Stimulated activated CD8-positive, alpha-beta memory T cell treated with anti-CD3 and anti-CD28 coated beads, Interleukin-7, amount 100 ng/mL, for 4 hours (primary cell): ENCODE measurements at regions not wholly inside any gene's neighbourhood (a gene's known extent, or its start where the extent isn't known, plus 50 kb on each side); places are given as distances from the start of the nearest gene placed in this dataset.

Experiments used
- DNase-seq, 2 donors: peaks; one replicate each; pipeline ENCODE4 v3.0.0-alpha.2; 2020; ENCODE audit warnings: low read depth in 2 of 2

- no peak for DNase-seq
Observed at GRCh38 chr7:51685794-51686193, 369.2 kb upstream of the COBL start.

- no peak for DNase-seq
Observed at GRCh38 chr7:51680594-51681399, 364.2 kb upstream of the COBL start.

GRCh38 chr7:51679358-51679757 is 362.7 kb upstream of the COBL start:
- DNase-seq, result no peak

- no peak for DNase-seq
Observed at GRCh38 chr7:51666751-51667150, 350.1 kb upstream of the COBL start.

GRCh38 chr7:51666266-51666665 is 349.7 kb upstream of the COBL start:
- DNase-seq, result no peak

GRCh38 chr7:51665045-51665780 is 348.6 kb upstream of the COBL start:
- no peak for DNase-seq

- no peak for DNase-seq
Observed at GRCh38 chr7:51660516-51660915, 343.9 kb upstream of the COBL start.

GRCh38 chr7:51658684-51659083 is 342.1 kb upstream of the COBL start:
- DNase-seq, result no peak

- no peak for DNase-seq
Observed at GRCh38 chr7:51647931-51648351, 331.3 kb upstream of the COBL start.

- no peak for DNase-seq
Observed at GRCh38 chr7:51647486-51647885, 330.9 kb upstream of the COBL start.

GRCh38 chr7:51645702-51646298 is 329.2 kb upstream of the COBL start:
- DNase-seq, result no peak

- DNase-seq, result no peak
Observed at GRCh38 chr7:51645255-51645654, 328.6 kb upstream of the COBL start.

GRCh38 chr7:51644216-51644615 is 327.6 kb upstream of the COBL start:
- DNase-seq, result no peak

- DNase-seq, result no peak
Observed at GRCh38 chr7:51640841-51641240, 324.2 kb upstream of the COBL start.

GRCh38 chr7:51639661-51640334 is 323.2 kb upstream of the COBL start:
- DNase-seq, result no peak

- no peak for DNase-seq
Observed at GRCh38 chr7:51636503-51636902, 319.9 kb upstream of the COBL start.

- DNase-seq, result no peak
Observed at GRCh38 chr7:51635775-51636174, 319.2 kb upstream of the COBL start.

GRCh38 chr7:51634538-51634937 is 317.9 kb upstream of the COBL start:
- DNase-seq, result no peak

GRCh38 chr7:51634025-51634424 is 317.4 kb upstream of the COBL start:
- DNase-seq, result no peak

GRCh38 chr7:51633596-51633995 is 317.0 kb upstream of the COBL start:
- no peak for DNase-seq

- DNase-seq, result no peak
Observed at GRCh38 chr7:51633006-51633405, 316.4 kb upstream of the COBL start.

- DNase-seq, result no peak
Observed at GRCh38 chr7:51630933-51631332, 314.3 kb upstream of the COBL start.
